HuH-7 (cell line): ENCODE measurements at regions not wholly inside any gene's neighbourhood (a gene's known extent, or its start where the extent isn't known, plus 50 kb on each side); places are given as distances from the start of the nearest gene placed in this dataset.
"Not testable (repeated sequence)": the region's sequence is repeated elsewhere in the genome, so short reads cannot be mapped to it uniquely, and the experiment has no call there.

Experiments
- DNase-seq: peaks from one replicate; pipeline ENCODE4 v3.0.0; 2011; ENCODE audit warnings: low spot score

- not testable (repeated sequence) for DNase-seq
These were observed 75.3 kb downstream of the BARX1 start for GRCh38 chr9:93879662-93880407.

DNA sequence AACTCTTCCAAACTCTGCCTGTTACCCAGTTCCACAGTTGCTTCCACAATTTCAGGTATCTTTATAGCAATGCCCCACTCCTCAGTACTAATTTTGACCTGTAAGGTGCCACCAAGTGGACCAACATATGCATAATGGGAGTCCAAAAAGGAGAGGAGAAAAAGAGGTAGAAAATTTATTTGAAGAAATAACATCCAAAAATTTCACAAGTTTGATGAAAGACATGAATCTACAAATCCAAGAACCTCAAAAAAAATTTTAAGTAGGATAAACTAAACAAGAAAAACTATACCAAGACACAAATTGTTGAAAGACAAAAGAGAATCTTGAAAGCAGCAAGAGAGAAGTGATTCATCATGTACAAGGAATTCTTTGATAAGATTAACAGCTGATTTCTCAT lies 79.8 kb downstream of the BARX1 start:
- no peak for DNase-seq

- no peak for DNase-seq
These were observed 80.9 kb downstream of the BARX1 start for GRCh38 chr9:93874242-93874641.

GRCh38 chr9:93871286-93871685 lies 83.9 kb downstream of the BARX1 start:
- no peak for DNase-seq

GRCh38 chr9:93869863-93870262 lies 85.3 kb downstream of the BARX1 start:
- no peak for DNase-seq

DNA sequence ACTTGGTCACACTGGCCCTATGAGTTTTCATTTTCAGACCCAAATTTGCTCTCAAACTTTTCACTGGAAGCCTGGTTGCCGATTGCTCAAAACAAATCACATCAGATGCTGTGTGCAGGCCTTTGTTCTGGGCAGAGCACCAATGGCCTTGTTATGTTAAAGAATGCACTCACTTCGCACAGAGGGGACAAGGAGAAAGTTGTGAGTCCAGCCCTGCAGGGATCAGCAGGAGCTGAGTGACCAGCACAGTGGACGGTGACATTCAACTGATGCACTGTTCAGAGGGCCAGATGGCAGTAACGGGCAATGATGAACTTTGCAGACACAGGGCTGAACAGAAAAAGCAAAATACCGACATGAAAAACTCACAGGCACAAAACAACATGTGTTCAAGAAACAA lies 86.1 kb downstream of the BARX1 start:
- no peak for DNase-seq

GRCh38 chr9:93865716-93866115 lies 89.4 kb downstream of the BARX1 start:
- DNase-seq, result no peak

- no peak for DNase-seq
These were observed 89.9 kb downstream of the BARX1 start for GRCh38 chr9:93865245-93865644.

- DNase-seq, result no peak
These were observed 90.3 kb downstream of the BARX1 start for GRCh38 chr9:93864840-93865239.

DNA sequence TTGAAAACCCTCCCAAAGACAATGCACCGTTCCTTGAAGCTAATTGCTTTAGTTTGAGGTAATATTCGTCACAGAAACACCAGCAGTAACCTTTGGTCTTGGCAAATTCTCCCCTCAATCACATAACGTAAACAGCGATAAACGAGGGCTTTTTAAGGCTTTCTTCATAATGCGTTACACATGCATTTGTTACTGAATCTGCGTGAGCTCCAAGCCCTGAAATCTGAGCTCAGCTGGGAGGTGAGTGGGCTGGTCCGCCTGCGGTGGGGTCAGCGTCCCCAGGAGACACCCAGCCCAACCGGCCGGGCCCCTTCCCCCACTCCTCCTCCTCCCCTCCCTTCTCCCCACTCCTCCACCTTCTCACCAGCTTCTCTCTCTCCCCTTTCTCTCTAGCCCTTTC lies 91.1 kb downstream of the BARX1 start:
- DNase-seq, result no peak

GRCh38 chr9:93862877-93863545 lies 92.1 kb downstream of the BARX1 start:
- no peak for DNase-seq

- DNase-seq, result no peak
These were observed 93.3 kb downstream of the BARX1 start for GRCh38 chr9:93861736-93862358.

- no peak for DNase-seq
These were observed 94.2 kb downstream of the BARX1 start for GRCh38 chr9:93860694-93861658.

DNA sequence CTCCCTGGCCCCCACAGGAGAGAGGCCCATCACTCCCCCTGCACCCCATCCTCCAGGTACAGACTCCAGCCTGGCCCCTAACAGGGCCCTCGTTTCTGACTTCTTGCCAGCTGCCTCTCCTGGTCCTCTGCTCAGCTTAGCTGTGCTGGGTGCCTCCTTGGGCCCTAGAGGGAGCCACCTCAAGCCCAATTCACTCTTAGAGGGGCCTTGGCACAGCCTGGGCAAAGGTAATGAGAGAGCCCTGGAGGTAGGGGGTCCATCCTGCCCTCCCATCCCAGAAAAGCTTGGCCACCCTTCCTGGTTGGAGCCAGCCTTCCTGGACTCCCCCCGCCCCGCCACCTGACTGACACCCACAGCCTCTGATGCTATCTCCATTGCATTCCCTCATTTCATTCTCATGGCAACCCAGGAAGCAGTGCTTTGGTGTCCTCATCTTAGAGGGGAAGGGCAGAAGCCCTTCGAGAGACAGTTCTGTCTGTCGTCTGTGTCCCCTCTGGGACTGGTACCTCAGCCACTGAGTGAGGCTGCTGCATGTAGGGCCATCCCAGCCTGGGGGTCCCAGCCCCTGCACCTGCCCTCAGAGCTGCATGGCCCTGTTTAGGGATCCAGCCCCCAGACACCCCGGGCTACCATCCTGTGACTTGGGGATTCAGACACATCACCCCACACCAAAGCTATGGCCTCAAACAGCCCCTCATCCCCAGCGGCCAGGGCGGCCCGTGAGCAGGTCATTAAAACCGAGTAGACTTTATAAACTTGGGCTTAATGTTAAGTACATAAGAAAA lies 95.5 kb downstream of the BARX1 start:
- DNase-seq, result no peak

- no peak for DNase-seq
These were observed 97.6 kb downstream of the BARX1 start for GRCh38 chr9:93857528-93857927.

DNA sequence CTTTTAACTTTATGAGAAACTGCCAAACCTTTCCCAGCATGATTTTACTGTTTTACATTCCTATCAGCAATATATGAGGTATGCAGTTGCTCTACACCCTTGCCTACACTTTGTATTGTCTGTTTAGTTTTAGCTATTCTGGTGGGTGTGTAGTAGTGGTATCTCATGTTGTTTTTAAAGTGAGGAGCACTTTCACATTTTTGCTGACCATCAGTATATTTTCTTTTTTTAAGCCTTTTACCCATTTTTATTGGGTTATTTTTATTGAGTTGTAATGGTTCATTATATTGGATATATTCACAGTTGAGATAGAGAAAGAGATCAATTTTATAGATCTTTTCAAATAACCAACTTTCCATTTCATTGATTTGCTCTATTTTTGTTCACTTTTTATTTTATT lies 102.4 kb downstream of the BARX1 start:
- no peak for DNase-seq

DNA sequence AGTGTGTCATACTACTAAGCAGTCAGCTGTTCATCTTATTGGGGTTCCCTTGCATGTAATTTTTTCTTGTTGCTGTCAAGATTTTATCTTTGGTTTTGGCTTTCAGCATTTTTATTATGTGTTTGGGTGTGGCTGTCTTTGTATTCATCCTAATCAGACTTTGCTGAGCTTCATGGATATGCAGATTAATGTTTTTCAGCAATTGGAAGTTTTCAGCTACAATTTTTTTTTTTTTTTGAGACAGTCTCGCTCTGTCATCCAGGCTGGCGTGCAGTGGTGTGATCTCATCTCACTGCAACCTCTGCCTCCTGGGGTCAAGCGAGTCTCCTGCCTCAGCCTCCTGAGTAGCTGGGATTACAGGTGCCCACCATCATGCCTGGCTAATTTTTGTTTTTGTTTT lies 108.8 kb downstream of the BARX1 start:
- DNase-seq, result no peak

GRCh38 chr9:93843396-93843795 lies 111.8 kb downstream of the BARX1 start:
- no peak for DNase-seq

DNA sequence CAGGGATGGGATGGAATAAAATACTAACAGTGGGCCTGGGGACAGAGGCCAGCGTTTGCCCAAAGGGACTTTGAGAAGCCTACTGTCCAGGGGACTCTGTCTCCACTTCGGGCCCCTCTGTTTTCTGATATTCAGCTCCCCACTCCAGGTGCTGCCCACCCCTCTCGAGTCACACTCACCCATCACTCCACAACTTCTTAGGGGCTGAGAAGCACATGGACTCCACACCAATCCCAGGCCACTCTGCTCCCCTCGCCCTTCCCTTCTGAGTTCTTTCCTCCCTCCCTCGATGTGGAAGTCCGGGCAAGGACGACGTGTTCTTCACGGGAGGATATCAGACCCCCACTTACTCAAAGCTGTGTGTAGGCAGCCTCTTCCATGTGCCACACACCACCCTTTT lies 124.5 kb downstream of the BARX1 start:
- DNase-seq, result no peak

- DNase-seq, result no peak
These were observed 125.1 kb downstream of the BARX1 start for GRCh38 chr9:93830012-93830596.
